CD4-positive, alpha-beta T cell (primary cell): ENCODE measurements at regions not wholly inside any gene's neighbourhood (a gene's known extent, or its start where the extent isn't known, plus 50 kb on each side); places are given as distances from the start of the nearest gene placed in this dataset.

Experiments
- ATAC-seq: fragments of 200-7000 bp; cut with Tn5 transposase; one replicate; pipeline ENCODE4 v1.10.0; 2022; ENCODE audit warnings: mild to moderate bottlenecking; ENCODE audit not compliant: poor library complexity
- CTCF ChIA-PET: fragments of 350-600 bp; sonication (Branson Sonifier 250); formaldehyde crosslinking; loops from one replicate; lab custom pipeline; 2021; ENCODE audit warnings: antibody characterized with exemption, inconsistent platforms; lab: Charles Lee
- POLR2A ChIA-PET: fragments of 350-600 bp; sonication (Branson Sonifier 250); formaldehyde crosslinking; loops from one replicate; lab custom pipeline; 2021; ENCODE audit warnings: antibody characterized with exemption, inconsistent platforms; lab: Charles Lee
- DNase-seq, 14 experiments: peaks; one replicate each; pipeline ENCODE4 v3.0.0-alpha.2; 2013 to 2020; ENCODE audit warnings: mixed read lengths in 2 of 14
- H3K27ac ChIP-seq, 2 donors: one replicate each; pipeline versions ENCODE4 v1.5.1 to v1.7.0; 2013; ENCODE audit warnings: low read length in 2 of 2, low read depth in 1 of 2, mild to moderate bottlenecking in 1 of 2
- H3K27me3 ChIP-seq, 2 experiments: 1 replicate in 1 of 2; 2 replicates in 1 of 2; pipeline versions ENCODE4 v1.6.1 to v1.7.0; 2013; ENCODE audit warnings: low read length in 2 of 2, control low read depth in 1 of 2, mild to moderate bottlenecking in 1 of 2, moderate library complexity in 1 of 2; ENCODE audit not compliant: insufficient read depth in 2 of 2, control insufficient read depth in 1 of 2
- H3K36me3 ChIP-seq: one replicate; pipeline ENCODE4 v1.6.1; 2013; ENCODE audit warnings: low read length, control low read depth; ENCODE audit not compliant: insufficient read depth
- H3K4me1 ChIP-seq: one replicate; pipeline ENCODE4 v1.6.1; 2013; ENCODE audit warnings: low read length, control low read depth; ENCODE audit not compliant: insufficient read depth
- H3K4me3 ChIP-seq: one replicate; pipeline ENCODE4 v1.5.1; 2013; ENCODE audit warnings: mild to moderate bottlenecking, low read length, moderate library complexity
- H3K9me3 ChIP-seq, 2 experiments: 1 replicate in 1 of 2; 2 replicates in 1 of 2; pipeline versions ENCODE4 v1.6.1 to v1.7.0; 2013; ENCODE audit warnings: low read length in 2 of 2, mild to moderate bottlenecking in 2 of 2, control low read depth in 1 of 2, moderate library complexity in 1 of 2; ENCODE audit not compliant: control insufficient read depth in 1 of 2, insufficient read depth in 1 of 2
- H3K27ac Mint-ChIP-seq: one replicate; pipeline ENCODE4 v1.8.0; 2020; ENCODE audit warnings: mixed read lengths
- H3K27me3 Mint-ChIP-seq: one replicate; pipeline ENCODE4 v1.8.0; 2021; ENCODE audit warnings: mixed read lengths
- H3K36me3 Mint-ChIP-seq: one replicate; pipeline ENCODE4 v1.8.0; 2021; ENCODE audit warnings: low read depth, mixed read lengths
- H3K4me1 Mint-ChIP-seq: one replicate; pipeline ENCODE4 v1.8.0; 2021; ENCODE audit warnings: low read depth, mixed read lengths
- H3K4me3 Mint-ChIP-seq: one replicate; pipeline ENCODE4 v1.8.0; 2020; ENCODE audit warnings: mild to moderate bottlenecking, mixed read lengths
- H3K9me3 Mint-ChIP-seq: one replicate; pipeline ENCODE4 v1.8.0; 2020; ENCODE audit warnings: mixed read lengths
- intact Hi-C, 2 experiments: fragments of 100-400 bp; cut with DNase I in 1 of 2; cut with micrococcal nuclease in 1 of 2; formaldehyde crosslinking; loops; one replicate each; pipeline versions ENCODE4 v1.15.1 to v1.9.0; 2023 to 2025; cut with DNase I, micrococcal nuclease
- TF ChIP-seq, protein P1 (sequence below): fragments of 200-600 bp; IDR thresholded peaks from one replicate; pipeline ENCODE4 v1.8.0; 2022; ENCODE audit warnings: antibody characterized with exemption, mild to moderate bottlenecking

GRCh38 chr10:50946991-50947781, 61.8 kb upstream of the A1CF start:
- Mint-ChIP-seq H3K27ac (no peak overlapping the region), H3K36me3 (no peaks in the 10 kb centered on the region), H3K4me3 (no peak overlapping the region), H3K9me3 (no peaks in the 10 kb centered on the region), H3K27me3 (peaks cover 12% of the 10 kb centered on the region), H3K4me1 (no peaks in the 10 kb centered on the region)
- ChIA-PET CTCF (no interaction called here), POLR2A (no interaction called here)
- no peaks in the 10 kb centered on the region for H3K4me1 ChIP-seq
- DNase-seq (no peak), ATAC-seq (no peak)
- H3K27ac ChIP-seq = no peak overlapping the region
- H3K27me3 ChIP-seq = no peaks in the 10 kb centered on the region
- intact Hi-C loops = no loop called here
- peaks cover 0 to 3% of the 10 kb centered on the region in 2 experiments for H3K9me3 ChIP-seq
- no peak overlapping the region for H3K4me3 ChIP-seq
- no peaks in the 10 kb centered on the region for H3K36me3 ChIP-seq
- TF ChIP-seq, protein P1, sequence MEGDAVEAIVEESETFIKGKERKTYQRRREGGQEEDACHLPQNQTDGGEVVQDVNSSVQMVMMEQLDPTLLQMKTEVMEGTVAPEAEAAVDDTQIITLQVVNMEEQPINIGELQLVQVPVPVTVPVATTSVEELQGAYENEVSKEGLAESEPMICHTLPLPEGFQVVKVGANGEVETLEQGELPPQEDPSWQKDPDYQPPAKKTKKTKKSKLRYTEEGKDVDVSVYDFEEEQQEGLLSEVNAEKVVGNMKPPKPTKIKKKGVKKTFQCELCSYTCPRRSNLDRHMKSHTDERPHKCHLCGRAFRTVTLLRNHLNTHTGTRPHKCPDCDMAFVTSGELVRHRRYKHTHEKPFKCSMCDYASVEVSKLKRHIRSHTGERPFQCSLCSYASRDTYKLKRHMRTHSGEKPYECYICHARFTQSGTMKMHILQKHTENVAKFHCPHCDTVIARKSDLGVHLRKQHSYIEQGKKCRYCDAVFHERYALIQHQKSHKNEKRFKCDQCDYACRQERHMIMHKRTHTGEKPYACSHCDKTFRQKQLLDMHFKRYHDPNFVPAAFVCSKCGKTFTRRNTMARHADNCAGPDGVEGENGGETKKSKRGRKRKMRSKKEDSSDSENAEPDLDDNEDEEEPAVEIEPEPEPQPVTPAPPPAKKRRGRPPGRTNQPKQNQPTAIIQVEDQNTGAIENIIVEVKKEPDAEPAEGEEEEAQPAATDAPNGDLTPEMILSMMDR = no peak

GRCh38 chr10:50951365-50951764, 65.9 kb upstream of the A1CF start:
- Histone ChIP-seq H3K4me3 (no peak overlapping the region), H3K27me3 (no peaks in the 10 kb centered on the region), H3K36me3 (no peaks in the 10 kb centered on the region), H3K27ac (no peak overlapping the region), H3K9me3 (no peaks in the 10 kb centered on the region), H3K4me1 (no peaks in the 10 kb centered on the region)
- no peaks in the 10 kb centered on the region for H3K27me3 Mint-ChIP-seq
- intact Hi-C loops = no loop called here
- no peaks in the 10 kb centered on the region for H3K4me1 Mint-ChIP-seq
- TF ChIP-seq, protein P1 = no peak
- no peak overlapping the region for H3K4me3 Mint-ChIP-seq
- no peaks in the 10 kb centered on the region for H3K9me3 Mint-ChIP-seq
- ATAC-seq = no peak
- H3K36me3 Mint-ChIP-seq = no peaks in the 10 kb centered on the region
- CTCF ChIA-PET = no interaction called here
- POLR2A ChIA-PET = no interaction called here
- H3K27ac Mint-ChIP-seq = no peak overlapping the region
- DNase-seq = no peak

- Mint-ChIP-seq H3K4me1 (no peaks in the 10 kb centered on the region), H3K27ac (no peak overlapping the region), H3K4me3 (no peak overlapping the region), H3K36me3 (no peaks in the 10 kb centered on the region), H3K27me3 (no peaks in the 10 kb centered on the region), H3K9me3 (no peaks in the 10 kb centered on the region)
- CTCF ChIA-PET = no interaction called here
- TF ChIP-seq, protein P1 = no peak
- H3K9me3 ChIP-seq = no peaks in the 10 kb centered on the region
- ATAC-seq (no peak), DNase-seq (no peak)
- H3K4me1 ChIP-seq = no peaks in the 10 kb centered on the region
- intact Hi-C loops = no loop called here
- no peak overlapping the region for H3K27ac ChIP-seq
- H3K36me3 ChIP-seq = no peaks in the 10 kb centered on the region
- H3K27me3 ChIP-seq = no peaks in the 10 kb centered on the region
- POLR2A ChIA-PET = no interaction called here
- no peak overlapping the region for H3K4me3 ChIP-seq
Observed at GRCh38 chr10:50961297-50961696, 75.9 kb upstream of the A1CF start.
